Choroid plexus epithelial cell (primary cell): ENCODE measurements at regions not wholly inside any gene's neighbourhood (a gene's known extent, or its start where the extent isn't known, plus 50 kb on each side); places are given as distances from the start of the nearest gene placed in this dataset.

Source experiments
- DNase-seq: peaks from one replicate; pipeline ENCODE4 v3.0.0-alpha.2; 2010; ENCODE audit warnings: low read depth
- H3K4me3 ChIP-seq: 2 replicates; pipeline ENCODE4 v1.5.1; 2011; ENCODE audit warnings: low read depth, mild to moderate bottlenecking, control low read depth, low read length, moderate library complexity
- TF ChIP-seq, protein P1 (sequence below): conservative IDR thresholded peaks from 2 replicates; pipeline ENCODE4 v1.5.1; 2011; ENCODE audit warnings: low read depth, mild to moderate bottlenecking, control low read depth, inconsistent platforms, low read length, moderate library complexity

DNA sequence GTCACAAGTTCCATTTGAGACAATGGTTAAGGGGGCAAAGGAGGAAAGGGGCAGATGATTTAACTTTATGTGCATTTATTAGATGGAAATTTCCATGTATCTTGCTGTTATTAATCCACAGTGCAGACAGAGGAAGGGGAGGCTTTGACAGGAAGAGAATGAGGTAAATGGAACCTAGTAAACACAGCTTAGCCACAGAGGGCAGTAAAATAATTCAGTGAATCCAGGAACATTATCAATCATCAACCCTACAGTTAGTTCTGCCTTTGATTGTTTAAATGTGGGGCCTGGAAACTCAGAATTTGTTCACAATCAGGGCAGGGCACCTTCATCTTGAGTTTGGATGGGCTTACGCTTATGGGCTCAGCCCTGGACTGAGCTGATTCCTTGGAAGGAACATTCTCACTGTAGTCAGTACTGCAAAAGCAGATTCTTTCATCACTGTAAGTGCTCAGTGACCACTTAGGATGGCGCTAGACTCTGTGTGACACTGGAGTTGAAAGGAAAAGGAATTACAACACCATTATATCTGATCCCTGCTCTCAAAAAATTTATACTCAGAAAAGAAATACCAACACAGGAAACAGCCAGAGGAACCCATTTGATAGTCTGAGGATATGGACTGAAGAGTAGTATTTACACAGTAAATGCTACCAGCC, 169.5 kb downstream of the PIK3R1 start:
- no peak overlapping the region for H3K4me3 ChIP-seq
- TF ChIP-seq, protein P1, sequence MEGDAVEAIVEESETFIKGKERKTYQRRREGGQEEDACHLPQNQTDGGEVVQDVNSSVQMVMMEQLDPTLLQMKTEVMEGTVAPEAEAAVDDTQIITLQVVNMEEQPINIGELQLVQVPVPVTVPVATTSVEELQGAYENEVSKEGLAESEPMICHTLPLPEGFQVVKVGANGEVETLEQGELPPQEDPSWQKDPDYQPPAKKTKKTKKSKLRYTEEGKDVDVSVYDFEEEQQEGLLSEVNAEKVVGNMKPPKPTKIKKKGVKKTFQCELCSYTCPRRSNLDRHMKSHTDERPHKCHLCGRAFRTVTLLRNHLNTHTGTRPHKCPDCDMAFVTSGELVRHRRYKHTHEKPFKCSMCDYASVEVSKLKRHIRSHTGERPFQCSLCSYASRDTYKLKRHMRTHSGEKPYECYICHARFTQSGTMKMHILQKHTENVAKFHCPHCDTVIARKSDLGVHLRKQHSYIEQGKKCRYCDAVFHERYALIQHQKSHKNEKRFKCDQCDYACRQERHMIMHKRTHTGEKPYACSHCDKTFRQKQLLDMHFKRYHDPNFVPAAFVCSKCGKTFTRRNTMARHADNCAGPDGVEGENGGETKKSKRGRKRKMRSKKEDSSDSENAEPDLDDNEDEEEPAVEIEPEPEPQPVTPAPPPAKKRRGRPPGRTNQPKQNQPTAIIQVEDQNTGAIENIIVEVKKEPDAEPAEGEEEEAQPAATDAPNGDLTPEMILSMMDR: no peak
- no peak for DNase-seq

DNA sequence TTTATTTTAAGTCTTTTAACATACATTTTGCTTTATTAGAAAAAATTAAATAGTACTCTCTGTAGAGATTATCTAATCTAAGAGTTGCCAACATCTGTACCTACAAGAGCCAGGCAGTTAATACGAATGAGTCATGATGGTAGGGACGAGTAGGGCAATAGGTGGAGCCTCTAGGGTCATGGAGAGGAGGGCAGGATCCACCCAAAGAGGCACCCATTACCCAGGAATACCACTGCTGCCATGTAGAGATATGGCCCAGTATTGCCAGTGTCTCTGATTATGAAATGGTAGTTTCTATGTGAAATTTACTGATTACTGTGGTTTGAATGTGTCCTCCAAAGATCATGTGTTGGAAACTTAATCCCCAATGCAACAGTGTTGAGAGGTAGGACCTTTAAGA, 170.4 kb downstream of the PIK3R1 start:
- TF ChIP-seq, protein P1: no peak
- no peak overlapping the region for H3K4me3 ChIP-seq
- no peak for DNase-seq

DNA sequence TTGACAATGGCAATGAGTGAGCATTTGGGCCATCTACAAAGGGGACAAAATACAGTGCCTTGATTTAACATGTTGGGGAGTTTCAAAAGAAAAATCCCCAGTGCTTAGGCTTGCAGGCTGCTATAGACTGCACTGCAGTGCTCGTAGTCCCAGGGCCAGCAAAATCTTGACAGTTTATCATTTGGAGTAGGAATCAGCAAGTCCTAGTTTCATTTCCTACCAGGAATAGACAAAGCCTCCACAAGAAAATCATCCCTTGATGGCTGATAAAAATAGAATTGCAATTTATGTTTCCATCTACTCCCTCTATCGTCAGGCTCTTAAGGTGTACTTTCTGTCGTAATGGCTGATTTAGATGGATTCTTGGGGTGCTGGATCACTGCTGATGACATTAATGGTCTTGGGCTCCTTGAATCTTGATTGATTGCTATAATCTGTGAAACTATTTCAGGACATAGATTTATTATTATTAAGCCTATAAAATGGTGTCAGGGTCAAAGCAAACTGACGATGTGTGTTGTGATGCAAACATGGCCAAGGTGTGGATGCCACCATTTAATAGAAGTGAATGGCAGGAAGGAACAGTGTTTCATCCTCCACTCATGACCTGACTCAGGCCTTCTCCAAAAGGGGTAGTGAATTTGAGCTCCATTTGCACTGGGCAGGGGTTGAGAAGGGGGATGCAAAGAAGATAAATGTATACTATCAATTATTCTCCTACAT, 171.7 kb downstream of the PIK3R1 start:
- TF ChIP-seq, protein P1: no peak
- DNase-seq: no peak
- H3K4me3 ChIP-seq: no peak overlapping the region

DNA sequence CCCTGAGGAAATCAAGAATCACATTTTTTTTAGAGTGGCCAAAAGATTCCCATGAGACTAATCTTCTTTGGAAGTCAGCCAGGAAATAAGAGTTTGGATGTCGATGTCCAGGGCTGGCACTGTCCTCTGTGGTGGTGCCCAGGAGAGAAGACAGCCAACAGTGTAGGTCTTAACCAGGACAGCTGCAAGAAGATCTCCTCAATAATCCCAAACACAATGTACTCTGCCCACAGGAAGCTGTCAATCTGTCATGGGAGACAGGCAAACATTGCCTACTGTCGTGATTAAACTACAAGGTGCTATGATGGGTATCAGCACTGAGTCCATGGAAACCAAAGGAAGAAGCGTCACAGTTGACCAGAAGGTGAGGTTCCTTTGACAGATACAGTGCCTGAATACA, 174.1 kb downstream of the PIK3R1 start:
- TF ChIP-seq, protein P1: no peak

DNA sequence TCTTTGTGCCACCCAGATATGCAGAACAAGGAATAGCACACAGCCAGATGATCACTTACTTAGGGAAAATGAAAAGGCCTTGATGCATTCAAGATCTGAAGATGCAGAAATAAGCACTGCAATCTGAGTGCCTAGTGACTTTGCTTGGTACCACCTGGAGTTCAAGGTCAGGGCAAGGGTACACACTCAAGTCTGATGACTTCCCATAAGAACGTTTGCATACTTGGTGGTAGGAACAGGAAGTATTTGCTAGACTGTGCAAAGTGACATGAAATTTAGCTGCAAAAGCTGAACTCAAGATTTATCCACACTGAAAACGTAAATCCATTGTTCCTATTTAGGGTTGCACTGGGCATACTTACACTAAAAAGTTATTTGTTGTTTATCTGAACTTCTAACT, 177.1 kb downstream of the PIK3R1 start:
- no peak overlapping the region for H3K4me3 ChIP-seq
- TF ChIP-seq, protein P1: no peak
- DNase-seq: no peak

More for the DNA sequence above, 174.1 kb downstream of the PIK3R1 start:
- no peak overlapping the region for H3K4me3 ChIP-seq
- no peak for DNase-seq

DNA sequence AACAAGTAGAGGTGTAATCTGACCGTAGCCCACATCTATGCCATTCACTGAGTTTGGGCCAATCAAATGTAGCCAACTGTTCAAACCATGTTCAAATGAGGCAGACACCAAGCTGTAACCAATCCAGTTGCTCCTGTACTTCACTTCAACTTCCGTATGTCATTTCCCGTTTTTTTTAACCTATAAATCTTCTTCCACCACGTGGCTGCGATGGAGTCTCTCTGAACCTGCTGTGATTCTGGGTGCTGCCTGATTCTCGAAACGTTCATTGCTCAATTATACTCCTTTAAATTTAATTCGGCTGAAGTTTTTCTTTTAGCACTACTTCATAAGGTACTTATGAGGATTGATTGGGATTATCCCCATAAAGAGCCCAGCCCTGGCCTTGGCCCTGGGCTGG, 179.7 kb downstream of the PIK3R1 start:
- no peak for DNase-seq
- TF ChIP-seq, protein P1: no peak
- H3K4me3 ChIP-seq: no peak overlapping the region
